H9 (cell line): ENCODE measurements at regions not wholly inside any gene's neighbourhood (a gene's known extent, or its start where the extent isn't known, plus 50 kb on each side); places are given as distances from the start of the nearest gene placed in this dataset.

Experiments
- DNase-seq: peaks from one replicate; pipeline ENCODE4 v3.0.0-alpha.2; 2017
- H2AFZ ChIP-seq: one replicate; pipeline ENCODE4 v1.6.1; 2013; ENCODE audit warnings: mild to moderate bottlenecking, low read length, control low read depth, moderate library complexity
- H2AK5ac ChIP-seq: 2 replicates; pipeline ENCODE4 v1.6.1; 2013; ENCODE audit warnings: low read length, control low read depth, mixed read lengths; ENCODE audit not compliant: insufficient read length
- H2BK120ac ChIP-seq: one replicate; pipeline ENCODE4 v1.6.1; 2013; ENCODE audit warnings: low read depth, mild to moderate bottlenecking, low read length, control low read depth, inconsistent platforms; ENCODE audit not compliant: poor library complexity, severe bottlenecking
- H2BK12ac ChIP-seq: 2 replicates; pipeline ENCODE4 v1.6.1; 2013; ENCODE audit warnings: low read length, control low read depth, mixed read lengths, low read depth; ENCODE audit not compliant: insufficient read length
- H2BK15ac ChIP-seq: 2 replicates; pipeline ENCODE4 v1.6.1; 2013; ENCODE audit warnings: low read depth, low read length, control low read depth
- H2BK20ac ChIP-seq: one replicate; pipeline ENCODE4 v1.6.1; 2013; ENCODE audit warnings: low read depth, mild to moderate bottlenecking, low read length, control low read depth, inconsistent platforms; ENCODE audit not compliant: poor library complexity, severe bottlenecking
- H2BK5ac ChIP-seq: 2 replicates; pipeline ENCODE4 v1.6.1; 2013; ENCODE audit warnings: low read length, control low read depth, mixed read lengths; ENCODE audit not compliant: insufficient read length
- H3K14ac ChIP-seq: 2 replicates; pipeline ENCODE4 v1.6.1; 2013; ENCODE audit warnings: low read length, control low read depth; ENCODE audit not compliant: insufficient read depth
- H3K18ac ChIP-seq: 2 replicates; pipeline ENCODE4 v1.6.1; 2013; ENCODE audit warnings: low read depth, mild to moderate bottlenecking, mixed read lengths, low read length, control low read depth; ENCODE audit not compliant: insufficient read length
- H3K23ac ChIP-seq: 2 replicates; pipeline ENCODE4 v1.6.1; 2013; ENCODE audit warnings: low read length, control low read depth, mixed read lengths, low read depth; ENCODE audit not compliant: insufficient read length
- H3K23me2 ChIP-seq: 2 replicates; pipeline ENCODE4 v1.6.1; 2013; ENCODE audit warnings: low read depth, mild to moderate bottlenecking, mixed read lengths, low read length, control low read depth; ENCODE audit not compliant: insufficient read length, poor library complexity, severe bottlenecking
- H3K27ac ChIP-seq: 2 replicates; pipeline ENCODE4 v1.5.1; 2013; ENCODE audit warnings: low read length, control low read depth, mixed read lengths, low read depth; ENCODE audit not compliant: insufficient read length
- H3K27me3 ChIP-seq: 2 replicates; pipeline ENCODE4 v1.6.1; 2013; ENCODE audit warnings: low read length, control low read depth, inconsistent platforms; ENCODE audit not compliant: insufficient read depth
- H3K4ac ChIP-seq: 2 replicates; pipeline ENCODE4 v1.6.1; 2013; ENCODE audit warnings: low read depth, mild to moderate bottlenecking, control low read depth, inconsistent platforms, low read length, moderate library complexity
- H3K4me1 ChIP-seq: 2 replicates; pipeline ENCODE4 v1.6.1; 2013; ENCODE audit warnings: low read length, control low read depth, inconsistent platforms; ENCODE audit not compliant: insufficient read depth
- H3K4me2 ChIP-seq: 2 replicates; pipeline ENCODE4 v1.6.1; 2013; ENCODE audit warnings: low read length, control low read depth, mixed read lengths; ENCODE audit not compliant: insufficient read length, insufficient read depth
- H3K56ac ChIP-seq: 2 replicates; pipeline ENCODE4 v1.6.1; 2013; ENCODE audit warnings: low read depth, mild to moderate bottlenecking, mixed read lengths, low read length, control low read depth; ENCODE audit not compliant: insufficient read length
- H3K79me1 ChIP-seq: 2 replicates; pipeline ENCODE4 v1.6.1; 2013; ENCODE audit warnings: low read depth, mild to moderate bottlenecking, moderate library complexity, low read length, control low read depth, inconsistent platforms; ENCODE audit not compliant: insufficient read depth, poor library complexity, severe bottlenecking
- H3K79me2 ChIP-seq: 2 replicates; pipeline ENCODE4 v1.6.1; 2013; ENCODE audit warnings: low read length, control low read depth, inconsistent platforms; ENCODE audit not compliant: insufficient read depth
- H3K9ac ChIP-seq: 2 replicates; pipeline ENCODE4 v1.6.1; 2013; ENCODE audit warnings: low read length, control low read depth, mixed read lengths; ENCODE audit not compliant: insufficient read length; ENCODE audit errors: extremely low read depth
- H3K9me3 ChIP-seq: one replicate; pipeline ENCODE4 v1.6.1; 2013; ENCODE audit warnings: low read depth, low read length, inconsistent platforms; ENCODE audit not compliant: control insufficient read depth
- H3T11ph ChIP-seq: one replicate; pipeline ENCODE4 v1.6.1; 2013; ENCODE audit warnings: mild to moderate bottlenecking, low read length, control low read depth, inconsistent platforms
- H4K20me1 ChIP-seq: one replicate; pipeline ENCODE4 v1.6.1; 2013; ENCODE audit not compliant: control insufficient read depth, insufficient read length, insufficient read depth
- H4K5ac ChIP-seq: 2 replicates; pipeline ENCODE4 v1.6.1; 2013; ENCODE audit warnings: low read depth, mild to moderate bottlenecking, mixed read lengths, low read length, control low read depth; ENCODE audit not compliant: insufficient read length
- H4K8ac ChIP-seq: replicated peaks from 2 replicates; pipeline ENCODE4 v1.6.1; 2013; ENCODE audit warnings: low read length, control low read depth, mixed read lengths, low read depth; ENCODE audit not compliant: insufficient read length
- H4K91ac ChIP-seq: 2 replicates; pipeline ENCODE4 v1.6.1; 2013; ENCODE audit warnings: low read depth, mild to moderate bottlenecking, moderate library complexity, mixed read lengths, low read length, control low read depth; ENCODE audit not compliant: insufficient read length
- H3K27ac Mint-ChIP-seq, 3 experiments: 2 replicates in 2 of 3; 3 replicates in 1 of 3; pipeline ENCODE4 v1.8.0; 2020 to 2021; ENCODE audit warnings: mixed read lengths in 3 of 3, mild to moderate bottlenecking in 1 of 3, moderate library complexity in 1 of 3
- H3K27me3 Mint-ChIP-seq: 2 replicates; pipeline ENCODE4 v1.8.0; 2021; ENCODE audit warnings: low read depth, mild to moderate bottlenecking, moderate library complexity, mixed read lengths
- H3K36me3 Mint-ChIP-seq, 3 experiments: 2 replicates in 2 of 3; 3 replicates in 1 of 3; pipeline ENCODE4 v1.8.0; 2020 to 2021; ENCODE audit warnings: low read depth in 3 of 3, mixed read lengths in 3 of 3; ENCODE audit not compliant: insufficient read depth in 1 of 3
- H3K4me1 Mint-ChIP-seq, 2 experiments: 2 replicates each; pipeline ENCODE4 v1.8.0; 2020; ENCODE audit warnings: mixed read lengths in 2 of 2
- H3K4me3 Mint-ChIP-seq, 2 experiments: 2 replicates in 1 of 2; 3 replicates in 1 of 2; pipeline ENCODE4 v1.8.0; 2020 to 2021; ENCODE audit warnings: mild to moderate bottlenecking in 2 of 2, mixed read lengths in 2 of 2, moderate library complexity in 1 of 2
- H3K9me3 Mint-ChIP-seq, 2 experiments: 2 replicates in 1 of 2; 3 replicates in 1 of 2; pipeline ENCODE4 v1.8.0; 2020; ENCODE audit warnings: mild to moderate bottlenecking in 2 of 2, mixed read lengths in 2 of 2, moderate library complexity in 1 of 2
- WGBS: extraction: QIAGEN DNeasy Blood & Tissue Kit; methylation state at CpG from one replicate; pipeline ENCODE4 v1.1.7; 2013; ENCODE audit warnings: missing lambda C conversion rate, low lambda C conversion rate, mixed read lengths; ENCODE audit not compliant: insufficient read length; ENCODE audit errors: extremely low coverage; 5-methylcytosine and 5-hydroxymethylcytosine counted together
- TF ChIP-seq, protein P1 (sequence below): fragments of 200-600 bp; sonication (generic); conservative IDR thresholded peaks from 3 replicates; pipeline ENCODE4 v1.8.0; 2021; ENCODE audit warnings: antibody characterized with exemption, mild to moderate bottlenecking

- Histone ChIP-seq H3K4me2 (no peak overlapping the region), H3K14ac (no peak overlapping the region), H4K91ac (no peak overlapping the region), H3K79me1 (no peaks in the 10 kb centered on the region), H2BK20ac (no peak overlapping the region), H4K5ac (no peak overlapping the region), H3K27me3 (no peaks in the 10 kb centered on the region), H2BK120ac (no peak overlapping the region), H3K27ac (no peak overlapping the region), H3K23me2 (no peaks in the 10 kb centered on the region), H2AK5ac (no peak overlapping the region), H4K20me1 (no peaks in the 10 kb centered on the region), H4K8ac (no peak overlapping the region), H3K18ac (no peak overlapping the region), H3T11ph (no peak overlapping the region), H3K79me2 (no peaks in the 10 kb centered on the region), H2BK15ac (no peak overlapping the region), H2BK12ac (no peak overlapping the region), H2AFZ (no peak overlapping the region), H3K23ac (no peak overlapping the region), H2BK5ac (no peak overlapping the region), H3K9me3 (no peaks in the 10 kb centered on the region), H3K4me1 (no peaks in the 10 kb centered on the region), H3K4ac (no peak overlapping the region), H3K56ac (no peak overlapping the region), H3K9ac (no peak overlapping the region)
- Mint-ChIP-seq H3K36me3 (no peaks in the 10 kb centered on the region; a peak in 1 of 7 replicates), H3K27ac (no peak overlapping the region), H3K4me1 (peaks cover 3 to 4% of the 10 kb centered on the region in 2 experiments; a peak in 2 of 4 replicates), H3K9me3 (no peaks in the 10 kb centered on the region; a peak in 1 of 5 replicates), H3K4me3 (no peak overlapping the region), H3K27me3 (peaks cover 4% of the 10 kb centered on the region)
- TF ChIP-seq, protein P1, sequence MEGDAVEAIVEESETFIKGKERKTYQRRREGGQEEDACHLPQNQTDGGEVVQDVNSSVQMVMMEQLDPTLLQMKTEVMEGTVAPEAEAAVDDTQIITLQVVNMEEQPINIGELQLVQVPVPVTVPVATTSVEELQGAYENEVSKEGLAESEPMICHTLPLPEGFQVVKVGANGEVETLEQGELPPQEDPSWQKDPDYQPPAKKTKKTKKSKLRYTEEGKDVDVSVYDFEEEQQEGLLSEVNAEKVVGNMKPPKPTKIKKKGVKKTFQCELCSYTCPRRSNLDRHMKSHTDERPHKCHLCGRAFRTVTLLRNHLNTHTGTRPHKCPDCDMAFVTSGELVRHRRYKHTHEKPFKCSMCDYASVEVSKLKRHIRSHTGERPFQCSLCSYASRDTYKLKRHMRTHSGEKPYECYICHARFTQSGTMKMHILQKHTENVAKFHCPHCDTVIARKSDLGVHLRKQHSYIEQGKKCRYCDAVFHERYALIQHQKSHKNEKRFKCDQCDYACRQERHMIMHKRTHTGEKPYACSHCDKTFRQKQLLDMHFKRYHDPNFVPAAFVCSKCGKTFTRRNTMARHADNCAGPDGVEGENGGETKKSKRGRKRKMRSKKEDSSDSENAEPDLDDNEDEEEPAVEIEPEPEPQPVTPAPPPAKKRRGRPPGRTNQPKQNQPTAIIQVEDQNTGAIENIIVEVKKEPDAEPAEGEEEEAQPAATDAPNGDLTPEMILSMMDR: no peak
- WGBS: no CpG with 5 or more reads among the region's 5 CpGs
- DNase-seq: no peak
Observed at GRCh38 chr10:44066527-44067255, 318.2 kb downstream of the CXCL12 start.
